ENCODE measurements at regions not wholly inside any gene's neighbourhood (a gene's known extent, or its start where the extent isn't known, plus 50 kb on each side); places are given as distances from the start of the nearest gene placed in this dataset.
"Not testable (repeated sequence)": the region's sequence is repeated elsewhere in the genome, so short reads cannot be mapped to it uniquely, and the experiment has no call there.

DNA sequence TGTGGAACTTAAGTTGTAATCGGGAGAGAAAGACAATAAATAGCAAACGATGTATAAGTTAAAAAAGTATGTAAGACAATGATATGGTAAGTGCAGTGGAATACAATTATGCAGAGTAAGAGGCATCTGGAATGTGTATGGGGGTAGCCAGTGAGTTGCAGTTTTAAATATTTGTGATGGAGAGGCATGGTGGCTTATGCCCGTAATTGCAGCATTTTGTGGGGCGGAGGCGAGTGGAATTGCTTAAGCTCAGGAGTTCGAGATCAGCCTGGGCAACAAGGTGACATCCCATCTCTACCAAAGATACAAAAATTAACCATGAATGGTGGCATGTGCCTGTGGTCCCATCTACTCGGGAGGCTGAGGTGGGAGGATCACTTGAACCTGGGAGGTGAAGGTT, 52.5 kb upstream of the WDFY3 start:
- no peak for DNase-seq

DNA sequence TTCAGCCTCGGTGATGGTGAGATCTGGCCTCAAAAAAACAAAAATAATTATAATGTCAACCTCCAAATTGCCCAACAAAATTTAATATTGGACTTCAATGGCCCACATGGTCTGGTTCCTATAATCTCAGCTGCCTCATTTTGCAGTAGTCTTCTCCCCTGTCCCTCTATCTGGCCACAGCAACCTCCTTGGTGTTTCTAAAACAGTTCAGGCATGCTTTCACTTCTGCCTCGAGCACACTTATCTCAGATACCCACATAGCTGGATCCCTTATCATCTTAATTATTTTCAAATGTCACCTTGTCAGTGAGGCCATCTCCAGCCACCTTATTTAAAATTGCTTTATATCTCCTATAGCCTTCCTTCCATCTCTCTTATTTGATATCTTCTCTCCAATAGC, 52.9 kb upstream of the WDFY3 start:
- DNase-seq, result no peak

DNA sequence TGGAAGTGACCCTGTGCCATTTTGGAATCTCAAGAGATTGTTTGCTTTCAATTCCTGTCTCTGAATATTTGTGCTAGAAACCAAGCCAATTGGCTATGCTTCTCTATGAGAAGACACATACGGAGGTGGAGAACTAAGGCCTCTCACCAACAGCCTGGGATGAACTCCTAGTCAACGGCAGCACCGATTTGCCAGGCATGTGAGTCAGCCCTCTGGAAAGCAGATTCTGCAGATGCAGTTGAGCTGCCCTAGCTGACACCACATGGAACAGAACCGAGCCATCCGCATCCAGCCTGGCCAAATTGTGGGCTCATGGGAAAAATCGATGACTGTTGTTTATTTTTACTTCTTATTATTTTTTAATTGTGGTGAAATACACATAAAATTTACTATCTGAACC, 58.2 kb upstream of the WDFY3 start:
- DNase-seq, result no peak

DNA sequence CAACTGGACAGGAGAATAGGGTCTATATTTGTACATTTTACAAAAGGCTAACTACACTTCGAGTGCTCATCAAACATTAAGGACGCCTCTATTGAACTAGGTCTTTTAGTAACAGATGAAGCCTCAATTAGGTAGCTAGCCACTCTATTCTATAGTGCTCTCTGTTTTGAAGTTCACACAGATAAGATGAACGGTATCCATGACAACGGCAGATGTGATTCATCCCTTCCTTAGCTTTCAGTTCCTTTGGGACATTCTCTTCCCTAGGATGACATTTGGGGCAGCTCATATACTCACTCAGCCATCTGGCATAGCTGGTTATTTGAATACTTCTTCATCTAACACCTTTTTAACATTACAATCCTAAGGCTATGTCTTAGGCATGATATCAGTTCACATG, 62.4 kb upstream of the WDFY3 start:
- no peak for DNase-seq

DNA sequence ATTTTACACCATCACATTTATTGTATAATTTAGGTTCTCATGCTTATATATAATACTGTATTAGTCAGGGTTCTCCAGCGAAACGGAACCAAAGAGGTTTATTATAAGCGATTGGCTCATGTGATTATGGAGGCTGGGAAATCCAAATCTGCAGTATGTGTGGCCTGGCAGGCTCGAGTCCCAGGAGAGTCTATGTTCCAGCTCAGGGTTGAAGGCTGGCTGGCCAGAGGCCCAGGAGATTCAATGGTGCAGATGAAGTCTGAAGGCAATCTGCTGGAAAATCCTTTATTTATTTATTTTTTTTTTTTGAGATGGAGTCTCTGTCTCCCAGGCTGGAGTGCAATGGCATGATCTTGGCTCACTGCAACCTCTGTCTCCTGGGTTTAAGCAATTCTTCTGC, 63.0 kb upstream of the WDFY3 start:
- DNase-seq, result no peak

DNA sequence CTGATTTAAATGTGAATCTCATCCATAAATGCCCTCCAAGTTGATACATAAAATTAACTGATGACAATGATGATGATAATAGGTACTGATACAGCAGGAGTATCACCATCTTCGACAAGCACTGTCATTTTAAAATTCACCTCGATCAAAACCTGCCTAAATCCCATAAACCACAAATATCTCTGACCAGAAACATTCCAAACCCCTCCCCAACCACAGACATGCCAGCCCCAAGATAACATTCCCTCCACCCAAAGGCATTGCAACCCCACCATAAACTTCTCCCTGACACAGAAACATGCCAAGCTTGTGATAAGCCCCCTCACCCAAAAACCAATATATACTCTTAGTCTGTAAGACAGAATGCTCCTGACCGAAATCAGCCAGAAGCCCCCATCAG, 63.7 kb upstream of the WDFY3 start:
- no peak for DNase-seq

DNA sequence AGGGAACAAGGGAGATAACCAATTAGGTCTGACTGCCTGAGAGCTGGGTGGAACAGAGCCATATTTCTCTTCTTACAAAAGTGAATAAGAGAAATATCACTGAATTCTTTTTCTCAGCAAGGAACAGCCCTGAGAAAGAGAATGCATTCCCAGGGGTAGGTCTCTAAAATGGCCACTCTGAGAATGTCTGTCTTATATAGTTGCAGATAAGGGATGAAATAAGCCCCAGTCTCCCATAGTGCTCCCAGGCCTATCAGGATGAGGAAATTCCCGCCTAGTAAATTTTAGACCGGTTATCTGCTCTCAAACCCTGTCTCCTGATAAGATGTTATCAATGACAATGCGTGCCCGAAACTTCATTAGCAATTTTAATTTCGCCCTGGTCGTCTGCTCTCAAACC, 67.3 kb upstream of the WDFY3 start:
- DNase-seq, result not testable (repeated sequence)

DNA sequence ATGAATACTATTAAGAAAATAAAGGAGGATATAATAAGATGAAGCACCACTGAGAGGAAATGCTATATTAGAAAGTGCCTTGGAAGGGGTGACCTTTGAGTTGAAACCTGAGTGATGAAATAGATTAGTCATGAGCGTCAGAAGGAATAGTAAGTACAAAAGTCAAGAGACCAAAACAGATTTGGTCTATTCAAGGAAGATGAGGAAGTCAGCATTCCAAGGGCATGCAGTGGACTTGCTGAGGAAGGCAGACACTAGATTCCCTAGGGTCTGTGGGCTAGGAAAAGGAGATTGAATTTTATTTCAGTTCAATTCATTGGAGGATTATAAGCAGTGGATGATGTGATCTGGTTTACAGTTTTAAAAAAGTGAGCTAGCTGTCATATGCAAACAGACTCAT, 73.0 kb upstream of the WDFY3 start:
- no peak for DNase-seq

DNA sequence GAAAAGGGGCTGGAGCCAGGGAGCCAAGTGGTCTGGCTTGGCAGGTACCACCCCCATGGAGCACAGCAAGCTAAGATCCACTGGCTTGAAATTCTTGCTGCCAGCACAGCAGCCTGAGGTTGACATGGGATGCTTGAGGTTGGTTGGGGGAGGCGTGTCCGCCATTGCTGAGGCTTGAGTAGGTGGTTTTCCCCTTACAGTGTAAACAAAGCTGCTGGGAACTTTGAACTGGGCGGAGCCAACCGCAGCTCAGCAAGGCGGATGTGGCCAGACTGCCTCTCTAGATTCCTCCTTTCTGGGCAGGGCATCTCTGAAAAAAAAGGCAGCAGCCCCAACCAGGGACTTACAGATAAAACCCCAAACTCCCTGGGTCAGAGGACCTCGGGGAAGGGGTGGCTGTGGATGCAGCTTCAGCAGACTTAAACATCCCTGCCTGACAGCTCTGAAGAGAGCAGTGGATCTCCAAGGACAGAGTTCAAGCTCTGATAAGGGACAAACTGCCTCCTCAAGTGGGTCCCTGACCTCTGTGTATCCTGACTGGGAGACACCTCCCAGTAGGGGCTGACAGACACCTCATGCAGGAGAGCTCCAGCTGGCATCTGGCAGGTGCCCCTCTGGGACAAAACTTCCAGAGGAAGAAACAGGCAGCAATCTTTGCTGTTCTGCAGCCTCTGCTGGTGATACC, 77.5 kb upstream of the WDFY3 start:
- peak; percentile 24 for DNase-seq

DNA sequence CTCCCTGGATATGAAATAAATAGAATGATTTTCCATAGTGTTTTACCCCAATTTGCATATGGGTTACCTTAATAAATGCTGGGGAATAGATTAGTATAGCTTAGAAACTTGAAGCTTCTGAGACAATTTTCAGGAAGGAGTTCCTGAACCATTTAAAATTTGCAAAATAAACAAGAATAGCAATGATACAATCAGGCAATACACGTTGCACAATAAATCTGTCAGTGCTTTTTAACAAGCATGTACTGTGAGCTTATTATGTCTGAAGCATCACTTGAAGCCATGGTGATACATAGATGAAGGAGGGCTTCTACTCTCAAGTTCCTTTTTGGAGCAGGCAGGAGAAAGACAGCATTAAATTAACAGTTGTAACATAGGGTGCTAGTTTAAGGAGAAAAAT, 84.2 kb upstream of the WDFY3 start:
- no peak for DNase-seq

DNA sequence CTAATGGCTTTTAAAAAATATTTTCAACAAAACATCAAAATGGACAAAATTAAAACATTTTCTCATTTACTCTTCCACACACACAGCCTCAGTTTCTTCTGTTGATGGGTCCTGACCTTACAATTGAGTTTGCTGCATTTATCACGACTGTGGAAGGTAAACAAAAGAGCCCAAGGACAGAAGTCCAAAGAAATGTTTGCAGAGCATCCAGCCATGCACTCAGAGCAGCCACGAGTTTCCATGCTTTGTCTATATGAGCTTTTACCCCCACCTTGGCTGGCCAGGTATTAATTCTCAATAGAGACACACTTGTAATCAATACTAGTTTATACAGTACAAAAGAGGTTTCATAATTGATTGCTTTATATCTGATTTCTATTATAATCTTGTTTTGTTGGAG, 85.0 kb upstream of the WDFY3 start:
- DNase-seq, result no peak

DNA sequence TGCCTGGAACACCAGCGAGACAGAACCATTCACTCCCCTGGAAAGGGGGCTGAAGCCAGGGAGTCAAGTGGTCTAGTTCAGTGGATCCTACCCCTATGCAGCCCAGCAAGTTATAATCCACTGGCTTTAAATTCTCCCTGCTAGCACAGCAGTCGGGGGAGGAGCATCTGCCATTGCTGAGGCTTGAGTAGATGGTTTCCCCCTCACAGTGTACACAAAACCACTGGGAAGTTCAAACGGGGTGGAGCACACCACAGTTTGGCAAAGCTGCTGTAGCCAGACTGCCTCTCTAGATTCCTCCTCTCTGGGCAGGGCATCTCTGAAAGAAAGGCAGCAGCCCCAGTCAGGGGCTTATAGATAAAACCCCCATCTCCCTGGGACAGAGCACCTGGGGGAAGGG, 88.4 kb upstream of the WDFY3 start:
- DNase-seq, result not testable (repeated sequence)

DNA sequence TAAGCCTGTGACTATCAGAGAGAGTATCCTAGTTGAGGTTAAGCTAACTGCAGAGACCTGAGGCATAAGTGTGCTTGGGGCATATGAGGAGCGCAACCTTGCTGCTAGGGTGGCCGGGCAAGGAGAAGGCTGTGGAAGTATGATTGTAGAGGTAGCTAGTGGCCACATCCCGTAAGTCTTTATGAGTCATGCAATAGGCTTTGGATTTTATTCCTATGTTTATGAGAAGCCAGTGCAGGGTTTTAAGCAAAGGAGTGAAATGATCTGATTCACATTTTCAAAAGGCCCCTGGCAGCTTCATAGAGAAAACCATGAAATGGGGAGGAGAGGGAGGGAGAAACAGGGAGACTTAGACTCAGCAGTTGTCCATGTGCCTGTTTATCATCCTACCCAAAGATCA, 92.1 kb upstream of the WDFY3 start:
- DNase-seq, result no peak

DNA sequence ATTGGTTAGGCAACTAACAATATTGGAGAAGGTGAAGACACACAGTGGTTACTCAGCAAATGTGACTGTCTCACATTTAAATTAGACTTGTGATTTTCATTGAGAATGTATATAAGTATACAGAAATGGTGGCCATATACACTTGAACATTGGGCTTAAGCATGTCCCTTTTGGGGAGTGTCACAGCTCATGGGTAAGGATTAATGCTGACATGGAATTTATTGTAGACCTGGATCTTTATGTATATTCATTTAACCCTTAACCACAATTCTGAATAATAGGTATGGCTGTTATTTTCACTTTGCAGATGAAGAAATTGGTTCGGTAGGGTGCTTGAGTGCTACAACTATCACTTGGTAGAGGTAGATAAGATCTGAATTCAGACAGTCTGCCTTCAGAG, 95.5 kb upstream of the WDFY3 start:
- no peak for DNase-seq

DNA sequence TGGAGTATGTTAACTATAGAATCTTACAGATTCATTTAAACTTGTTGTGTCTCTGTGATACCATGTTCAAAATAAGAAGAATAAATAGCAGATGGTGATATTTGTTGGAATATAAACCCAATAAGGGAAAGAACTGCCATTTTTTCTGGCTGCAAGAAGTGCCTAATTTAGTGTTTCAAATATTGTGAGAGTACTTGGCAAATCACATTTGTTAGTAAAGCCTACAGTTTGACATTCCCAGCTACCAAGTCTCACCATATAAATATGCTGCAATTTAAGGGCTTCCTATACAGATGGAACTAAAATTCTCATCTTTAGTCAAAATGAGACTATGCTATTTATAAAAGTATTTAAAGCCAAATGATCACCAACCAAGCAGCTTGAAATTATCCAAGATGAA, 96.0 kb upstream of the WDFY3 start:
- DNase-seq, result no peak

DNA sequence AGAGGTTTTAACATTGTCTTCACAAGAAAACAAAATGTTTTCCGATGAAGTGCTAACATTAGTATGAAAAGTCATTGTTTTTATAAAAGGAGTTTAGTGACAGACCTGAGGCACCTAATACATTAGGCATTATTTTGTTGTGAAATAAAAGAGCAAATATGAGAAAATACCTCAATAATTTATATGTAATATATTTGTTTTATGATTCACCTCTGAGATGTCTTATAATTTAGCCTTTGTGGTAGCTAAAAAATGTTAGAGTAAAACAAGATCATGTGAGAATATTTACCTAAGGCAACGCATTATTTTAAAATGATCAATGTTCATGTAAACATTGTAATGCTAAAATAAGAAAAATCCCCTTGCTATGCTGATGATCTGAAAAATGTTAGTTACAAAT, 100.9 kb upstream of the WDFY3 start:
- no peak for DNase-seq

DNA sequence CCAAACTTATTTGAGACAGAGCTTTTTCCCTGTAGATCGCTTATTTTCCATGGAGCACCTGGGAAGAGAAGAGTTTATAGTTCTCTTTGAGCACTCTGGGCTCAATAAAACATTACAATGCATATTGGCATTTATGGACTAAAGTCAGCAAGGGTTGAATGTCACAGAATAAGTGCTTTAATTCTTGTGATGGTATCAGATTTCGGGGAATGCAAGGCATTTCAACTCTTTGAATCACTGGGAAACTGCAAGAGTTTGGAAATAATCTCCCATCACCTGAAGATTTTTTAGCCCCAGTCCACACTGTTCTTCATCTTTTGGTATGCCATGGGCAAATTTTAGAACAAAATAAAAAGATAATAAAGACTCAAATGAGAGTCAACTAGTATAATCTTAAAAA, 111.5 kb upstream of the WDFY3 start:
- DNase-seq, result no peak

DNA sequence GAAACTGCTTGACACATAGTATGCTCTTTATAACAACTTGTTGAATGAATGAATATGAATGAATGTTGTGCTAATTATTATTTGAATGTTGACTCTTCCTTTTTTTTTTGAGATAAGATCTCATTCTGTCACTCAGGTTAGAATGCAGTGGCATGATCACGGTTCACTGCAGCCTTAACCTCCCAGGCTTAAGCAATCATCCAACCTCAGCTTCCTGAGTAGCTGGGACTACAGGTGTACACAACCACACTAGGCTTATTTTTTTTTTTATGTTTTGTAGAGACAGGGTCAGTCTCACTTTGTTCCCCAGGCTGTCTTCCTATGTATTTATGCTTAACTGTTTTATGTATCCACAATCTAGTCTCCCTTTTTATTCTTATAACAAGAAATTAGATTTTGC, 114.7 kb upstream of the WDFY3 start:
- DNase-seq, result no peak

DNA sequence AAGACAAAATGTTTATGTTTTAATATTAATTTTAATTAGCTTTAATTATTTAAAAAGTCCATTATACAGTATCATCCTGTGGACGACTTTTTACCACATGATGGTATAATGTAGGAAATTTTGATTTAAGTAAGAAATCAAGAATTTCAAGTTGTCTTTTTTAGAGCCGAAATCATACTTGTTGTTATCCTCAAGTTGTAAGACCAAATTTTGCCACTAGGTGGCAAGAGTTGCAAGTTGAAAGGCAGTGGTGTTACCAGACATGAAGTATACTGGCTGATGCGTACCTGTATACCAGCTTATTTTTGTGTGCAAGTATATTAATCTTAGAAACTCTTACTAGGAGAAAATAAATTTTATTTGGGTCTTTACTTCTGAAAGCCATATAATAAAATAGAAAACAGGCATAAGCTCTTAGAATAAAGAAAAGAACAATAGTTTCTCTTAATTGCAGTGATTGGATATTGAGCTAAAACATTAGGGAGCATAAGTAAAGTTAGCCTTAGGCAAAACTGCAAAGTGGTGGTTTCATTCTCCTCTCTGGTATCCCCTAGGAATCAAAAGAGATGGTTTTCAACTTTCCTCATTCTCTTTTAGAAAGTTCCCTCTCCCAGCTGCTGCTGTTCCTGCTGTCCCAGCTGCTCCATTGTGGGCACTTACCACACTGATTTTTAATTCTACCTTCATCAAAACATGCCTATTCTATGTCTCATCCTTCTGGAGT, 118.0 kb upstream of the WDFY3 start:
- no peak for DNase-seq

DNA sequence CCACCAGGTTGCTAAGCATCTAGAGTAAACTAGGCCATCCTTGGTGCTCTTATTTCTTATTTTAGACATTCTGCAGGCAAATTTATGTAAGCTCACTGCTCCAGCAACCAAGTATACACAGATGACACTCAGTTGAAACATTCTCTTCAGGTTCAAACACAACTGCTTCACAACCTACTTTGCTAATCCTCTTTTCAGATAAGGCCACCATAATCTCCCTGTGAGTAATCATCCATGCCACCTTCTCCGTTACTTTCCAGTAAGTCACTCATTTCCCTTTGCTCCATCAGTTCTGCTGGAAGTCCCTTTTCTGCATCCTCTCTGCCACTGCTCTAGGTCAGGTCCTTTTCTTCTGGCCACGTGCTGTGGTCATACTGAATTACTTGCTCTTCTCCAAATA, 120.2 kb upstream of the WDFY3 start:
- DNase-seq, result no peak

DNA sequence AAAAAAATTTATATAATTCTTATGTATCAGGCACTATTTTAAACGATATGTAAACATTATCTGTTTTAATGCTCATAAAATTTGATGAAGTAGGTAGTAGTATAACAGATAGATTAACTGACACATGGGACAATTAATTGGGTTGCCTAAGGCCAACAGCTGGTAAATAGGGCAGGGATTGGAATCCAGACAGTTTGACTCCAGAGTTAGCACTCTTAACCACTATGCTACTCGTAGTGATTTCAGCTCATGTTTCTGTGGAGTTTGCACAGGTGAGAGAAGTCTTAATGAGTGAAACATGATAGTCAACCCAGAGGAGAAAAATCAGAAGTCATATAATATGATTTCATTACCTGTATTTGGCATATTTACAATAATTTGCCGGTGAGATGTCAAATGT, 126.0 kb upstream of the WDFY3 start:
- DNase-seq, result no peak

DNA sequence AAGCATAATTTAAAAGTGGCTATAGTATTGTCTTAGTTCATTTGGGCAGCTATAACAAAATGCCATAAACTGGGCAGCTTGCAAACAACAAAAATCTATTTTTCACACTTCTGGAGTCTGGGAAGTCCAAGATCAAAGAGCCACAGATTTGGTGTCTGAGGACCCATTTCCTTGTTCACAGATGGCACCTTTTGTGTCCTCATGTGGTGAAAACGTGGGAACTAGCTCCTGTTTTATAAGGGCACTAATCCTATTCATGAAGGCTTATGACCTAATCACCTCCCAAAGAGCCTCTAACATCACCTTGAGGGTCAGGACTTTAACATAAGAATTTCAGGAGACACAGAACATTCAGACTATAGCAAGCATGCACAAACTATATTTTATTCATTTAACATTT, 126.5 kb upstream of the WDFY3 start:
- no peak for DNase-seq

DNA sequence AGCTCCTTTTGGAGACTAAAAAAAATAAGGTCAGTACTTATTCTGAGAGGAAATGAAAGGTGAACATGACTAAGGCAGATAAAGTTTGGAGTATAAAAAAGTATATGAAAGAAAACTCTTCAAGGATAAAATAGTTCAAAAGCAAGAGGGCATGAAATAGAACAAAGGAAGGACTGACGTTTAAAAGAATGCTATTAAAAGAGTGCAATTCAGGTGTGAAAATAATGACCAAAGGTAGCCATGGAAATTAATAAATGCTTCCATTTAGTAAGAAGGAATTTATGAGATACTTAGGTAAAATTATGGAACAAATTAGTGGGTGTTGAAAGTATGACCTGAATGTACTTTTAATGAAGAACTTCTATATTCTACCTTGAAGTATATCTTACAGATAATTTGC, 128.2 kb upstream of the WDFY3 start:
- no peak for DNase-seq

DNA sequence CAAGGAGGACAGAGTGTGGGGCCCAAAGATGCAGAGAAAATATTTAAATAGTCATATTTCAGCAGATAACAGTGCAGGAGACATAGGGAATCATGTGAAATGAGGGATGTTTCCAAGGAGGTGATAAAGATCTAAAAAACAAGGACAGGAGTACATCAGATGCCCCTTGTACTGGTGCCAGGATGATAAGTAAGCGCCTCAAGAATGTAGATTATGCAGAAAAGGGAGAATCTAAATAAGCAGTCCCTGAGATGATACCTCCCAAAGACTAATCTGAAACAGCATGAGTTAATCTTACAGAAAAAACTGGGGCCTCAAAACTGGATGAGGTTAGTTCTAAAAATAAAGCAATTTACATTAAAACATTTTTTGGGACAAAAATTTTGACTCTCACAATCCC, 136.1 kb upstream of the WDFY3 start:
- DNase-seq, result no peak

DNA sequence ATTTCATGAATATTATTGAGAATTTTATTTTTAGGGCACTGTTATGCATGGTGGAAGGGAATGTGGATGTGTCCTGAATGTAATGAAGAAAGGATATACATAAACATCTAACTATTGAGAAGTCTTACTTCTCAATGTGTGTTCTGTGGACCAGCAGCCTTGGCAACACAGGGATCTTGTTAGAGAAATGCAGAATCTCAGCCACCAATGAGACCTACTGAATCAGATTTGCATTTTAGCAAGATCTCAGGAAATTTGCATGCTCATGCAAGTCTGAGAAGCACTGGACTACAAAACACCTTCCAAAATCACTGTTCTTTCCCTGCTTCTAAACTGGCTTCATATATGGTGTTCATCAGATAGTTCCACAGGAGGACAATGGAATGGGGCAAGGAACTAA, 139.7 kb upstream of the WDFY3 start:
- no peak for DNase-seq

All from NK-92 treated with Interleukin-12 subunit alpha and Interleukin-12 subunit beta, amount 100 ng/mL, for 24 hours (cell line).